ENCODE measurements at regions not wholly inside any gene's neighbourhood (a gene's known extent, or its start where the extent isn't known, plus 50 kb on each side); places are given as distances from the start of the nearest gene placed in this dataset.

DNA sequence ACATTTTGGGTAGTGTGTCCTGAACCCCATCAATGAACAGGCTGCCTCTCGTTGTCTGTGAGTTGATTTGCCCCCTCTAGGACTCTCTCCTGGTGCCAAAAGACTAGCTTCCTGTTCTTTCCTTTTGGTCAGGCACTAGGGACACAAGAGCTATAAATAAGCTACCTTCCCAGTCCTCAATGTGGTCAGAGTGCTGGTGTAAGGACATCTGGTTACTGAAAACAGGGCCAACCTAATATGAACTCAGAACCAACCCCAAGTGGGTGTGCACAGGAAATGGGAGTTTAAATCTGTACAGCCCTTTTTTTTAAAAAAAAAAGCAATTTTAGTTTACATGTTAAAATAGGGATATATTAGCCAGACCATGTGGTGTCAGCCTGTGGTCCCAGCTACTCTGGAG is 129.2 kb downstream of the ZIC5 start:
- Histone ChIP-seq H3K4ac (ENCODE audit: low read depth, low read length) (no peak overlapping the region), H2AK5ac (ENCODE audit: insufficient read length, low read length) (no peak overlapping the region), H4K5ac (ENCODE audit: insufficient read length, low read depth, low read length) (no peak overlapping the region), H3K23me2 (ENCODE audit: insufficient read length, low read depth, low read length, poor library complexity, severe bottlenecking) (no peaks in the 10 kb centered on the region), H3K4me2 (ENCODE audit: insufficient read depth, insufficient read length, low read length) (no peak overlapping the region), H2BK12ac (ENCODE audit: insufficient read length, low read depth, low read length) (no peak overlapping the region), H3K23ac (ENCODE audit: insufficient read length, low read depth, low read length) (no peak overlapping the region), H3K14ac (ENCODE audit: insufficient read depth, low read length) (no peak overlapping the region), H2BK20ac (ENCODE audit: low read depth, low read length, poor library complexity, severe bottlenecking) (no peak overlapping the region), H4K91ac (ENCODE audit: insufficient read length, low read depth, low read length) (no peak overlapping the region), H3T11ph (ENCODE audit: low read length) (no peak overlapping the region), H2BK120ac (ENCODE audit: low read depth, low read length, poor library complexity, severe bottlenecking) (no peak overlapping the region), H3K56ac (ENCODE audit: insufficient read length, low read depth, low read length) (no peak overlapping the region), H3K9me3 (ENCODE audit: control insufficient read depth, low read depth, low read length) (no peaks in the 10 kb centered on the region), H4K20me1 (ENCODE audit: control insufficient read depth, insufficient read depth, insufficient read length) (no peaks in the 10 kb centered on the region), H3K27me3 (ENCODE audit: insufficient read depth, low read length) (no peaks in the 10 kb centered on the region), H4K8ac (replicated peaks; ENCODE audit: insufficient read length, low read depth, low read length) (no peak overlapping the region), H3K9ac (ENCODE audit: extremely low read depth, insufficient read length, low read length) (no peak overlapping the region), H3K4me1 (ENCODE audit: insufficient read depth, low read length) (no peaks in the 10 kb centered on the region), H2BK5ac (ENCODE audit: insufficient read length, low read length) (no peak overlapping the region), H3K79me2 (ENCODE audit: insufficient read depth, low read length) (no peaks in the 10 kb centered on the region), H2BK15ac (ENCODE audit: low read depth, low read length) (no peak overlapping the region), H3K27ac (ENCODE audit: insufficient read length, low read depth, low read length) (no peak overlapping the region), H3K79me1 (ENCODE audit: insufficient read depth, low read depth, low read length, poor library complexity, severe bottlenecking) (no peaks in the 10 kb centered on the region), H3K18ac (ENCODE audit: insufficient read length, low read depth, low read length) (no peak overlapping the region), H2AFZ (ENCODE audit: low read length) (no peak overlapping the region)
- Mint-ChIP-seq H3K27me3 (ENCODE audit: low read depth) (no peaks in the 10 kb centered on the region), H3K27ac (peak overlapping the region in 2 of 3 experiments; percentile 28 to 42; a peak in 2 of 7 replicates), H3K4me3 (no peak overlapping the region), H3K36me3 (ENCODE audit: insufficient read depth in 1 of 3, low read depth in 3 of 3) (peaks cover 0 to 7% (median 3%) of the 10 kb centered on the region in 3 experiments; a peak in 1 of 7 replicates), H3K4me1 (peaks cover 25 to 26% of the 10 kb centered on the region in 2 experiments), H3K9me3 (no peaks in the 10 kb centered on the region)
- no CpG with 5 or more reads among the region's 1 CpG for WGBS (ENCODE audit: extremely low coverage, insufficient read length, low lambda C conversion rate)
- no peak for DNase-seq
- TF ChIP-seq, protein P1, sequence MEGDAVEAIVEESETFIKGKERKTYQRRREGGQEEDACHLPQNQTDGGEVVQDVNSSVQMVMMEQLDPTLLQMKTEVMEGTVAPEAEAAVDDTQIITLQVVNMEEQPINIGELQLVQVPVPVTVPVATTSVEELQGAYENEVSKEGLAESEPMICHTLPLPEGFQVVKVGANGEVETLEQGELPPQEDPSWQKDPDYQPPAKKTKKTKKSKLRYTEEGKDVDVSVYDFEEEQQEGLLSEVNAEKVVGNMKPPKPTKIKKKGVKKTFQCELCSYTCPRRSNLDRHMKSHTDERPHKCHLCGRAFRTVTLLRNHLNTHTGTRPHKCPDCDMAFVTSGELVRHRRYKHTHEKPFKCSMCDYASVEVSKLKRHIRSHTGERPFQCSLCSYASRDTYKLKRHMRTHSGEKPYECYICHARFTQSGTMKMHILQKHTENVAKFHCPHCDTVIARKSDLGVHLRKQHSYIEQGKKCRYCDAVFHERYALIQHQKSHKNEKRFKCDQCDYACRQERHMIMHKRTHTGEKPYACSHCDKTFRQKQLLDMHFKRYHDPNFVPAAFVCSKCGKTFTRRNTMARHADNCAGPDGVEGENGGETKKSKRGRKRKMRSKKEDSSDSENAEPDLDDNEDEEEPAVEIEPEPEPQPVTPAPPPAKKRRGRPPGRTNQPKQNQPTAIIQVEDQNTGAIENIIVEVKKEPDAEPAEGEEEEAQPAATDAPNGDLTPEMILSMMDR (conservative IDR thresholded peaks at IDR 0.05), result no peak

Measured in H9 (cell line).